Activated T-cell treated with anti-CD3 and anti-CD28 coated beads, Interleukin-2, amount 50 U/mL, for 4 hours (primary cell): ENCODE measurements at regions not wholly inside any gene's neighbourhood (a gene's known extent, or its start where the extent isn't known, plus 50 kb on each side); places are given as distances from the start of the nearest gene placed in this dataset.
"Not testable (repeated sequence)": the region's sequence is repeated elsewhere in the genome, so short reads cannot be mapped to it uniquely, and the experiment has no call there.

Source experiments
- ATAC-seq, 2 donors: fragments of 200-7000 bp; cut with Tn5 transposase; one replicate each; pipeline ENCODE4 v1.10.0; 2021
- DNase-seq: peaks from one replicate; pipeline ENCODE4 v3.0.0-alpha.2; 2020
- H3K27me3 Mint-ChIP-seq: one replicate; pipeline ENCODE4 v1.8.0; 2021; ENCODE audit warnings: low read depth, mixed read lengths
- H3K36me3 Mint-ChIP-seq: one replicate; pipeline ENCODE4 v1.8.0; 2022; ENCODE audit warnings: mixed read lengths; ENCODE audit not compliant: insufficient read depth
- H3K4me1 Mint-ChIP-seq: one replicate; pipeline ENCODE4 v1.8.0; 2021; ENCODE audit warnings: low read depth, mixed read lengths
- H3K4me3 Mint-ChIP-seq: one replicate; pipeline ENCODE4 v1.8.0; 2021; ENCODE audit warnings: mild to moderate bottlenecking, moderate library complexity, mixed read lengths
- H3K9me3 Mint-ChIP-seq: one replicate; pipeline ENCODE4 v1.8.0; 2021; ENCODE audit warnings: mixed read lengths

DNA sequence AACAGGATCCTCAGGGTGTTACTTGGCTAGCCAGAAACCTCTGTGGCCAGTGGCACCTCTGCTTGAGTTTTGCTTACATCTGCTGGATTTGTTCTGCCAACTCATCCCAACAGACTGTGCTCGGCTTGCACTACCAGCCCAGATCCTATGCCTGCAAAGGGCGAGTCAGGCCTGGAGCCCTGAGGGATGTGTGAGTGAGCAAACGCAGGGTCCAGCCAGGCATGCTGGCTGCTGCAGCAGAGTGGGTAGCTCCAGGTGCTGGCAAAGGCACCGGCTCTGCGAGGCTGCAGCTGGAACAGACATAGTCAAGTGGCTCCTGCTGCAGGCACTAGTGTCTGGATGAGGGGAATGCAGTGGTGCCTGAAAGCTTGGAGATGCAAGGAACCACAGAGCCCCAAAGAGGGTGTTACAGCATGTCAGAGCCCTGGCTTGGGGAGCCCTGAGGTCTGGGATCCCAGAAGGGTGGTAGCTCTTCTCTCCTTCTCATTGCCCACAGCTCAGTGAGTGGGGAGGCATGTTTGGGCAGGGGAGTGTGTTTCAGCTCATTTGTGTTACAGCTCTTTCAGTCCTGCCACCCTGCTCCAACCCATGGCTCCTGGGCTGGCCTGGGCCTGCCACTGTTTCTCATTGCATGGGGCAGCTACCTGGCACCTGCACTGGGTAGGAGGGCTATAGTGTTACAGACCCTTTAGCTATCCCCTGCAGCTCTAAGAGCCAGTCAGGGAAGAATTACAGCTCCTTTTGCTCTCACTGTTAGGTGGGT lies 332.6 kb downstream of the TAF11L14 start:
- Mint-ChIP-seq H3K36me3 (no peaks in the 10 kb centered on the region), H3K4me3 (no peak overlapping the region), H3K9me3 (peaks cover 20% of the 10 kb centered on the region), H3K4me1 (no peaks in the 10 kb centered on the region), H3K27me3 (no peaks in the 10 kb centered on the region)
- DNase-seq, result no peak
- no peak for ATAC-seq

DNA sequence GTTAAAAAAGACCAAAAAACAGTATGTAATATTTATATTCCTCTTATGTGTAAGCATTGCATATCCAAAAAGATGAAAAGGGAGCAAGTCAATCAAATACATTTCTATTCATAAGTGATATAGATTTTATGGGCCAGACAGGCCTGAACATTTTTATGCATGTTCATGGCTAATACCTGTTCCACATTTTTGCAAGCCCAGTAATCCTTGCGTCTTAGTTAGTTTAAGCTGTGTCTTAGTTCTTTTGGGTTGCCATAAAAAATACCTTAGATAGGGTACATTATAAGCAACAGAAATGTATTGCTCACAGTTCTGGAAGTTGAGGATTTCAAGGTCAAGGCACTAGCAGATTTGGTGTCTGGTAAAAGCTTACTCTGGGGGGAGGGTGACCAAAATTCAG lies 342.1 kb downstream of the TAF11L14 start:
- Mint-ChIP-seq H3K27me3 (no peaks in the 10 kb centered on the region), H3K9me3 (peaks cover 13% of the 10 kb centered on the region), H3K4me3 (no peak overlapping the region), H3K36me3 (no peaks in the 10 kb centered on the region), H3K4me1 (no peaks in the 10 kb centered on the region)
- ATAC-seq, result no peak
- no peak for DNase-seq

DNA sequence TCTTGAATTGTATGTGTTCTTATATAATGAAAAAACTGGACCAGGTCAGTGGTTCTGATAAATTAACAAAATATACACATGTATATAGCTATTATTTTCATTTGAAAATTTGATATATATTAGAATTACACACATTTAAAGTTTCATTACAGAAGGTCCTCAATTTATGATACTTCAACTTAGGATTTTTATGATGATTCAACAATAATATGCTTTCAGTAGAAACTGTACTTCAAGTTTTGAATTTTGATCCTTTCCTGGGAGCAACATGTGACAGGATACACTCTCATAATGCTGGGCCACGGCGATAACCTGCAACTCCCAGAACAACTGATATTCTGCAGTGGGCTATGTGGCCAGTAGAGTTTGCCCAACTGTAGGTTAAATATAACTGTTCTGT lies 344.7 kb downstream of the TAF11L14 start:
- Mint-ChIP-seq H3K4me1 (no peaks in the 10 kb centered on the region), H3K27me3 (no peaks in the 10 kb centered on the region), H3K4me3 (no peak overlapping the region), H3K9me3 (peaks cover 12% of the 10 kb centered on the region), H3K36me3 (no peaks in the 10 kb centered on the region)
- no peak for DNase-seq
- no peak for ATAC-seq

DNA sequence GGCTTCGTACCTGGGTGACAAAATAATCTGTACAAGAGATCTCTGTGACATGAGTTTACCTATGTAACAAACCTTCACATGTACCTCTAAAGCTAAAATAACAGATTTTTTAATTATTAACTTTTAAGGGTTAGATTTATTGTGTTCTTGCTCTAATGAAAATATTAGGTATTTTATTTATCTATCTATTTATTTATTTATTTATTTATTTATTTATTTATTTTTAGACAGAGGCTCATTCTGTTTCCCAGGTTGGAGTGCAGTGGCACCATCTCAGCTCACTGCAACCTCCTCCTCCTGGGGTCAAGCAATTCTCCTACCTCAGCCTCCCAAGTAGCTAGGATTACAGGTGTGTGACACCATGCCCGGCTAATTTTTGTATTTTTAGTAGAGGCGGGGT lies 348.4 kb downstream of the TAF11L14 start:
- H3K4me3 Mint-ChIP-seq, H3K4me1 Mint-ChIP-seq, DNase-seq, H3K27me3 Mint-ChIP-seq, H3K36me3 Mint-ChIP-seq, ATAC-seq: not testable (repeated sequence)
- H3K9me3 Mint-ChIP-seq, result peaks cover 11% of the 10 kb centered on the region

DNA sequence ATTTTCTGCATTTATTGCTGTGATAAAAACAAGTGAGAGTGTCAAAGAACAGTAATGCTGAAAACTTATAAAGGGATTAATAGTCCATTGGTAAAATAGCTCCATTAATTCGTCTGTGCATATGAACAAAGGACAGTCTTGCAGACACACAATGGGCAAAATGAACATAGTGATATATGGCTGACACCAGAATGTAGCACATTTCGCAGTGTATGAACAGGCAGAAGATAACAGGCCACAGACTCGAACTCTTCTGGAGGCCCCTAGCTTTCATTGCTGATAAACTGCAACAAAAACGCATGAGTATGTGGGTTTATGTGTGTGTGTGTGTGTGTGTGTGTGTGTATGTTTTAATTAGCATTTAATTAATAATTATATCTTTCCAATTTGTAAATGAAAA lies 354.8 kb downstream of the TAF11L14 start:
- DNase-seq (no peak), ATAC-seq (no peak)
- no peaks in the 10 kb centered on the region for H3K4me1 Mint-ChIP-seq
- H3K36me3 Mint-ChIP-seq, result no peaks in the 10 kb centered on the region
- H3K9me3 Mint-ChIP-seq, result peaks cover 3% of the 10 kb centered on the region
- no peak overlapping the region for H3K4me3 Mint-ChIP-seq
- H3K27me3 Mint-ChIP-seq, result no peaks in the 10 kb centered on the region

DNA sequence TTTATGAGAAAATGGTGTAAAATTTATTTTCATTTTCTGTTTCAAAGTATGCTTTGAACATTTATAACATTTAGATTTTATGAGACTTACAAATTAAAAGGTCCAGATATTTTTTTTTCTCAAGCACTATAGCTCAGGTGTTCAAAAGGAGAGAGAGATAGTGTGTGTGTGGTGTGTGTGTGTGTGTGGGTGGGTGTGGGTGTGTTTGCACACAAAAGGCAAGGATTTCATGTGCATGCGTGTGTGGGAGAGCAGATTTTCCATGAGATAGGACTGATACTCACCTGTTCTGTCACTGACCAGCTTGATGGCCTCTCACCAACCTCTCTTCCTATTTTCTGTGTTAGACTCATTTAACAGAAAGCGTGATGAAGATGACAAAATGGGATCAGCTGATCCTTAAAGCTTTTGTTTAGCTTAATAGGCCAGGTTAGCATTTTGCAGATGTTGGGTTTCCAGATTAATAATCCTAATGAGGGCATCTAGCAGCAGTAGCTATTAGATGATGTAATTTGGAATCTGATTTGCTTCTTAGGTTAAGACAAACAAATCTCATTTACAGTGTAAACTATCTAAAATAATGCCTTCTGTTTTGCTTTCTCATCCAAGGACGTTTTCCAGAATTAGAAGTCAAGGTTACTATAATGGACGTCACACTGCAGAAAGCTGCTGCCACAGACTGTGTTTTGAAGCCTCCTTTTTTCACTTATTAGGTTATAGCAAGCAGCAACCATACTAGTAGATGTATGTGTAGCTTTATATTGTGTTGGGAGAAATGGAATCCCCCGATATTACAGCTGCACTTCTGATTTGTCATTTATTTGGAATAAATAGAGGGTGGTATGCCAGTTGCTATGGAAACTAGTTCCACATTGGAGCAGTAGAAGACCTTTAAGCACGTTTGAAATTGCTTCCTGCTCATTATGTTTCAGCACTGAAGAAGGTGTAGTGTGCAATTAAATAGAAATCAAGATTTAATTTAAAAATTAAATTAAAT lies 355.6 kb downstream of the TAF11L14 start:
- H3K9me3 Mint-ChIP-seq, result no peaks in the 10 kb centered on the region
- no peaks in the 10 kb centered on the region for H3K4me1 Mint-ChIP-seq
- no peak overlapping the region for H3K4me3 Mint-ChIP-seq
- no peaks in the 10 kb centered on the region for H3K36me3 Mint-ChIP-seq
- no peaks in the 10 kb centered on the region for H3K27me3 Mint-ChIP-seq
- ATAC-seq (no peak), DNase-seq (no peak)

DNA sequence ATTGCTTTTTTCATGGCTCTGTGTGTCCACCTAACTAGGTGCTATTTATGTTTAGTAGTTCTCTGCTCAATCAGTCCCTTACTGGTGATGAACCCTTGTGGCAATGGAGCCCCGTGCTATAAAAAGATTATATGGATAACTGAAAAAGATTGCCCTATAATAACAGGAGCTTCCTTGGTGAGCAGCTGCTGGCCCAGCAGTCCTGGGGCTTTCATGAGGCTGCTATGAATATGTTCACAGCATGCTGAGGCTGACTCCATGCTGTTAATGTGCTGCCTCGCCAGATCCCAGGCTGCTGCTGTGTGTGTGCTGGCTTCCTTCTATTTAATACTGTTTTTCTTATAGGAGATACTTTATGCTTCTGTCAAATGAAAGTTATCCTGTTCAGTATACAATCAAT lies 357.5 kb downstream of the TAF11L14 start:
- ATAC-seq (no peak), DNase-seq (no peak)
- Mint-ChIP-seq H3K27me3 (no peaks in the 10 kb centered on the region), H3K4me1 (no peaks in the 10 kb centered on the region), H3K4me3 (no peak overlapping the region), H3K9me3 (no peaks in the 10 kb centered on the region), H3K36me3 (no peaks in the 10 kb centered on the region)

DNA sequence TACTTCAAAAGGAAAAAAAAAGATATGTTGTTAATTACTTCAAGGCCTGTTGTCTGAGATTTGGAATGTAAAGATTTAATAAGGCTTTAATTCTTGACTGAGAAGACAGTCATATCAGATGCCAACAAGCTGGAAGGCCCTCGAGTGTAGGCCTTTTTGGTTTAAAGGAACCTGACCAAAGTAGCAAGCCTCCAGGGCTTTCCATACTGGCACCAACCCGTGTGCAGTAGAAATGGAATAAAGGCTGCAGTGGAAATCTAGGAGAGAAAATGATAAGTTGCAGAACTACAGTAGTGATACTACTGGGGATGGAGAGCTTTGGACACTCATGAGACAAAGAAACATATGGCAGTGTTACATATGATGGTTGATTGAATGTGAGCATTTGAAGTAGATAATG lies 358.0 kb downstream of the TAF11L14 start:
- no peaks in the 10 kb centered on the region for H3K27me3 Mint-ChIP-seq
- ATAC-seq, result no peak
- DNase-seq, result no peak
- no peaks in the 10 kb centered on the region for H3K9me3 Mint-ChIP-seq
- no peak overlapping the region for H3K4me3 Mint-ChIP-seq
- H3K36me3 Mint-ChIP-seq, result no peaks in the 10 kb centered on the region
- no peaks in the 10 kb centered on the region for H3K4me1 Mint-ChIP-seq

DNA sequence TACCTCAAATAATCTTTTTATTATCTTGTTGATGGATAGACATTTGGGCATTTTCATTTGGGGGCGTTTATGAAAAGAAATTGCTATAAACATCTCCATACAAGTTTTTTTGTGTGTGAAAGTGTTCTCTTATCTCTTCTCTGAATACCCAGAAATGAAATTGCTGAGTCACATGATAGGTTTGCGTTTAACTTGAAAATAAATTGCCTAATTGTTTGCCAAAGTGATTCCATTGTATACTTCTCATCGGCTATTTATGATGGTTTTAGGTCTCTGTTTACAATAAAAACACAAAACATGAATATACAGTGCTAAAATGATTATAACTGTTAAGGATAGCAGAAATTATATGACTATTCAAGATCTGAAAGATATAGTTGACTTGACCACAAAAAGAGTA lies 361.7 kb downstream of the TAF11L14 start:
- H3K4me1 Mint-ChIP-seq, result no peaks in the 10 kb centered on the region
- no peak overlapping the region for H3K4me3 Mint-ChIP-seq
- DNase-seq (no peak), ATAC-seq (no peak)
- no peaks in the 10 kb centered on the region for H3K9me3 Mint-ChIP-seq
- no peaks in the 10 kb centered on the region for H3K27me3 Mint-ChIP-seq
- H3K36me3 Mint-ChIP-seq, result no peaks in the 10 kb centered on the region

DNA sequence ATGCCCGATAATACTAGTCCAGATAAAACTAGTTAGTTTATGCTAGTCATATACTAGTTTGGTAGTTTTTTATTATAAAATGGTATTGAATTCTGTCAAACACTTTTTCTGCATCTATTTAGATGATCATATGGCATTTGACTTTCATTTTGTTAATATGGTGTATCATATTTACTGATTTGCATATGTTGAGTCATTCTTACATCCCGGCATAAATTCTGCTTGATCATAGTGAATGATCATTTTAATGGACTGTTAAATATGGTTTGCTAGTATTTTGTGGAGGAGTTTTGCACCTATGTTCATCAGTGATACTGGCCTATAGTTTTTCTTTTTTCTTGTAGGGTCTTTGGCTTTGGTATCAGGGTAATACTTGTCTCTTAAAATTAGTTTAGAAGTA lies 365.6 kb downstream of the TAF11L14 start:
- DNase-seq (no peak), ATAC-seq (no peak)
- H3K4me1 Mint-ChIP-seq, result no peaks in the 10 kb centered on the region
- H3K27me3 Mint-ChIP-seq, result no peaks in the 10 kb centered on the region
- no peaks in the 10 kb centered on the region for H3K36me3 Mint-ChIP-seq
- no peaks in the 10 kb centered on the region for H3K9me3 Mint-ChIP-seq
- H3K4me3 Mint-ChIP-seq, result no peak overlapping the region

DNA sequence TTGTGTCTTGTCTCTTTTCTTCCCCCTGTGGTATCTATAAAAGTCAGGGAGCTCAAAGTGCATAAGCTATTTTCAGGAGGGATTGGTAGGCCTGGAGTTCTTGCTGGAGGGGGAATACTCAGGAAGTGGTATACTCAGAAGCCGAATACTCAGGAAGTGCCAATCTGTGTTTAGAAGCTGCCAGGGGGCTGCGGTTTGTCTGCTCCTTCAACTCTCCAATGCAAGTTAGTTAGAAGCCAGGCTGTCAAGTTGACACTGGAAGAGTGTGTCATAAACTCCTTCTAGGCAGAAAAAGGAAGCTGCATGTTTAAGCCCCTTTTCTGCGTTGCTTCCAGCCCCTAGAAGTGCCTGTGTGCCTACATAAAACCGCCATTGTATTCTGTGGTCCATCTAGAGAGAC lies 366.5 kb downstream of the TAF11L14 start:
- no peak overlapping the region for H3K4me3 Mint-ChIP-seq

DNA sequence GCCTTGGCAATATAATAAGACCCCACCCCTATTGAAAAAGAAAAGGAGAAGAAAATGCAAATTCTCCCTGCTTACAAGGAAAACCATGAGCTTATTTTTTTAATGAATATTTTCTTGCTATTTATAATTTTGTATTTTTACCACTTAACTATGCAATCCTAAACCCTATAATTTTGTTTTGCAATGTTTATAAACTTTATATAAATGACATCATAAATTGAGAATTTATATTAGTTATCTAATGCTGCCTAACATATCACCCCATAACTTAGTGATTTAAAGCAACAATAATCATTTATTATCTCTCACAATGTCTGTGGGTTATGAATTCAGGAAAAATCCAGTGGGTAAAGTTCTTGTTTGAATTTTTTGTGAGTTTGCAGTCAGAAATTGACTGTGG lies 369.1 kb downstream of the TAF11L14 start:
- Mint-ChIP-seq H3K27me3 (no peaks in the 10 kb centered on the region), H3K9me3 (peaks cover 3% of the 10 kb centered on the region), H3K4me3 (no peak overlapping the region), H3K4me1 (no peaks in the 10 kb centered on the region), H3K36me3 (no peaks in the 10 kb centered on the region)
- ATAC-seq (no peak), DNase-seq (no peak)

More for the DNA sequence above, 366.5 kb downstream of the TAF11L14 start:
- DNase-seq (no peak), ATAC-seq (no peak)
- H3K27me3 Mint-ChIP-seq, result no peaks in the 10 kb centered on the region
- peaks cover 2% of the 10 kb centered on the region for H3K9me3 Mint-ChIP-seq
- no peaks in the 10 kb centered on the region for H3K36me3 Mint-ChIP-seq
- H3K4me1 Mint-ChIP-seq, result no peaks in the 10 kb centered on the region

DNA sequence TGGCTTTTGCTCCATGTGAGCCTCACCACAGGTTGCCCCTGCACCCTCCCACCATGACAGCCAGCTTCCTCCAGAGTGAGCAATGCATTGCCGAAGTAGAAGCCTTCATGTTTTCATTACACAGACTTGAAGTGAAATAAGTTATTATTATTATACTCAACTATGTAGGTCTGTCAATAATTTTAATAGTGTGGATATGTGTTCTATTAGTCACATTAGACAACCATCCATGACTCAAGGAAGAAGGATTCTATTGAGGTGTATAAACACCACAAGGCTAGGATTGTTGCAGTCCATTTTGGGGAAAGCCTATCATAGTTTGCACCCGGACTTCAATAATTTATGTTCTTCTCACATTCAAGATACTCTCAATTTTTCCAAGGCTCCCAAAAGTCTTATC lies 369.5 kb downstream of the TAF11L14 start:
- Mint-ChIP-seq H3K4me3 (no peak overlapping the region), H3K4me1 (no peaks in the 10 kb centered on the region), H3K9me3 (peaks cover 3% of the 10 kb centered on the region), H3K27me3 (no peaks in the 10 kb centered on the region), H3K36me3 (no peaks in the 10 kb centered on the region)
- ATAC-seq (no peak), DNase-seq (no peak)

DNA sequence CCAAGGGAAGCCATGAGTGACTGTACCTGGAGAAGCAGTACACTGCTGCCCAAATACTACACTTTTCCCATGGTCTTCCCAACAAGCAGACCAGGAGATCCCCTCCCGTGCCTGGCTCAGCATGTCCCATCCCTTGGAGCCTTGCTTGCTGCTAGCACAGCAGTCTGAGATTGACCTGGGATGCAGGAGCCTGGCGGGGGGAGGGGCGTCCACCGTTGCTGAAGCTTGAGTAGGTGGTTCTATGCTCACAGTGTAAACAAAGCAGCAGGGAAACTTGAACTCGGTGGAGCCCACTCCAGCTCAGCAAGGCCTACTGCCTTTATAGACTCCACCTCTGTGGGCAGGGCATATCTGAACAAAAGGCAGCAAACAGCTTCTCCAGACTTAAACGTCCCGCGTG lies 372.0 kb downstream of the TAF11L14 start:
- not testable (repeated sequence) for DNase-seq, H3K4me1 Mint-ChIP-seq, H3K4me3 Mint-ChIP-seq, H3K27me3 Mint-ChIP-seq, H3K36me3 Mint-ChIP-seq, ATAC-seq, H3K9me3 Mint-ChIP-seq

DNA sequence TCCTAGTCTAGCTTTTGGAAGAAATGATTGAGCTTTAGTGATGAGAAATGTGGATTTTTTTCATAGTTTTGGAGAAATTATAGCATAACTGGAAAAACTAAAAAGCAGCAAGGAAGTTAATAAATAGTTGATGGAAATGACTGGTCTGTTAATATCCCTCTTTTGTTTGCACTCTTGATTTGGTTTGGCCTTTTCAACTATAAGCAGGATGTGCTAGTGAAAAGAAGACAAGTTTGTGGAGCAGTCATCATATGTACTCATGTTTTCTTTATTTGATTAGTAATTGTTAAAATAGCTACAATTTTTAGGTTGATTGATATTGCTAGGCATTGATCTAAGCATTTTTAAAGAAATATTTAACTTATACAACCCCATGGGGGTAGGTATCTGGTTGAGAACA lies 374.7 kb downstream of the TAF11L14 start:
- ATAC-seq, result no peak
- H3K27me3 Mint-ChIP-seq, result no peaks in the 10 kb centered on the region
- H3K36me3 Mint-ChIP-seq, result no peaks in the 10 kb centered on the region
- no peak overlapping the region for H3K4me3 Mint-ChIP-seq
- H3K4me1 Mint-ChIP-seq, result no peaks in the 10 kb centered on the region
- peaks cover 15% of the 10 kb centered on the region for H3K9me3 Mint-ChIP-seq
- DNase-seq, result no peak
